ENCODE measurements at regions not wholly inside any gene's neighbourhood (a gene's known extent, or its start where the extent isn't known, plus 50 kb on each side); places are given as distances from the start of the nearest gene placed in this dataset.
"Not testable (repeated sequence)": the region's sequence is repeated elsewhere in the genome, so short reads cannot be mapped to it uniquely, and the experiment has no call there.

GRCh38 chr9:78441822-78442431 is 145.0 kb downstream of the PSAT1 start:
- Mint-ChIP-seq H3K9me3 (no peaks in the 10 kb centered on the region), H3K27me3 (peaks cover 28% of the 10 kb centered on the region), H3K36me3 (ENCODE audit: low read depth) (no peaks in the 10 kb centered on the region), H3K4me1 (ENCODE audit: low read depth) (peaks cover 4% of the 10 kb centered on the region), H3K4me3 (no peak overlapping the region), H3K27ac (no peak overlapping the region)
- no peak for DNase-seq

- H3K36me3 Mint-ChIP-seq (ENCODE audit: low read depth); H3K4me3 Mint-ChIP-seq; H3K9me3 Mint-ChIP-seq; DNase-seq; H3K27ac Mint-ChIP-seq; H3K4me1 Mint-ChIP-seq (ENCODE audit: low read depth): not testable (repeated sequence)
- H3K27me3 Mint-ChIP-seq: peaks cover 28% of the 10 kb centered on the region
Observed at GRCh38 chr9:78442577-78442976, 145.7 kb downstream of the PSAT1 start.

GRCh38 chr9:78443946-78444345 is 147.0 kb downstream of the PSAT1 start:
- Mint-ChIP-seq H3K9me3 (no peaks in the 10 kb centered on the region), H3K4me1 (ENCODE audit: low read depth) (peaks cover 4% of the 10 kb centered on the region), H3K27me3 (peaks cover 20% of the 10 kb centered on the region), H3K4me3 (no peak overlapping the region), H3K36me3 (ENCODE audit: low read depth) (no peaks in the 10 kb centered on the region), H3K27ac (no peak overlapping the region)
- DNase-seq: no peak

- peaks cover 2% of the 10 kb centered on the region for H3K27me3 Mint-ChIP-seq
- no peaks in the 10 kb centered on the region for H3K9me3 Mint-ChIP-seq
- no peak for DNase-seq
- no peaks in the 10 kb centered on the region for H3K36me3 Mint-ChIP-seq (ENCODE audit: low read depth)
- no peak overlapping the region for H3K4me3 Mint-ChIP-seq
- no peaks in the 10 kb centered on the region for H3K4me1 Mint-ChIP-seq (ENCODE audit: low read depth)
- no peak overlapping the region for H3K27ac Mint-ChIP-seq
Observed at GRCh38 chr9:78448960-78449673, 152.2 kb downstream of the PSAT1 start.

GRCh38 chr9:78453450-78453849 is 156.5 kb downstream of the PSAT1 start:
- Mint-ChIP-seq H3K4me1 (ENCODE audit: low read depth) (no peaks in the 10 kb centered on the region), H3K36me3 (ENCODE audit: low read depth) (no peaks in the 10 kb centered on the region), H3K9me3 (no peaks in the 10 kb centered on the region), H3K4me3 (no peak overlapping the region), H3K27me3 (peaks cover 5% of the 10 kb centered on the region), H3K27ac (no peak overlapping the region)
- no peak for DNase-seq

- Mint-ChIP-seq H3K4me3 (no peak overlapping the region), H3K9me3 (peaks cover 8% of the 10 kb centered on the region)
Observed at GRCh38 chr9:78462611-78463010, 165.7 kb downstream of the PSAT1 start.

GRCh38 chr9:78463750-78464149 is 166.8 kb downstream of the PSAT1 start:
- H3K27me3 Mint-ChIP-seq: peaks cover 6% of the 10 kb centered on the region
- no peak overlapping the region for H3K4me3 Mint-ChIP-seq
- no peaks in the 10 kb centered on the region for H3K36me3 Mint-ChIP-seq (ENCODE audit: low read depth)
- no peak overlapping the region for H3K27ac Mint-ChIP-seq
- no peaks in the 10 kb centered on the region for H3K4me1 Mint-ChIP-seq (ENCODE audit: low read depth)
- DNase-seq: no peak
- peaks cover 8% of the 10 kb centered on the region for H3K9me3 Mint-ChIP-seq

More at GRCh38 chr9:78462611-78463010, 165.7 kb downstream of the PSAT1 start:
- Mint-ChIP-seq H3K36me3 (ENCODE audit: low read depth) (no peaks in the 10 kb centered on the region), H3K27ac (no peak overlapping the region), H3K27me3 (peaks cover 2% of the 10 kb centered on the region), H3K4me1 (ENCODE audit: low read depth) (no peaks in the 10 kb centered on the region)
- no peak for DNase-seq

- Mint-ChIP-seq H3K4me1 (ENCODE audit: low read depth) (no peaks in the 10 kb centered on the region), H3K27me3 (peaks cover 11% of the 10 kb centered on the region), H3K9me3 (no peaks in the 10 kb centered on the region), H3K27ac (no peak overlapping the region), H3K36me3 (ENCODE audit: low read depth) (no peaks in the 10 kb centered on the region), H3K4me3 (no peak overlapping the region)
- DNase-seq: no peak
Observed at GRCh38 chr9:78468231-78468630, 171.3 kb downstream of the PSAT1 start.

GRCh38 chr9:78468974-78469576 is 172.2 kb downstream of the PSAT1 start:
- Mint-ChIP-seq H3K4me3 (no peak overlapping the region), H3K9me3 (no peaks in the 10 kb centered on the region), H3K27ac (no peak overlapping the region), H3K4me1 (ENCODE audit: low read depth) (no peaks in the 10 kb centered on the region), H3K36me3 (ENCODE audit: low read depth) (no peaks in the 10 kb centered on the region), H3K27me3 (peaks cover 11% of the 10 kb centered on the region)
- DNase-seq: no peak

- H3K36me3 Mint-ChIP-seq (ENCODE audit: low read depth): no peaks in the 10 kb centered on the region
- H3K27me3 Mint-ChIP-seq: peaks cover 11% of the 10 kb centered on the region
- no peaks in the 10 kb centered on the region for H3K9me3 Mint-ChIP-seq
- no peak overlapping the region for H3K27ac Mint-ChIP-seq
- no peak overlapping the region for H3K4me3 Mint-ChIP-seq
- DNase-seq: no peak
- no peaks in the 10 kb centered on the region for H3K4me1 Mint-ChIP-seq (ENCODE audit: low read depth)
Observed at GRCh38 chr9:78470216-78470615, 173.3 kb downstream of the PSAT1 start.

GRCh38 chr9:78470741-78471140 is 173.8 kb downstream of the PSAT1 start:
- Mint-ChIP-seq H3K27ac (no peak overlapping the region), H3K36me3 (ENCODE audit: low read depth) (no peaks in the 10 kb centered on the region), H3K27me3 (peaks cover 11% of the 10 kb centered on the region), H3K4me1 (ENCODE audit: low read depth) (no peaks in the 10 kb centered on the region), H3K4me3 (no peak overlapping the region), H3K9me3 (no peaks in the 10 kb centered on the region)
- DNase-seq: no peak

- Mint-ChIP-seq H3K27ac (no peak overlapping the region), H3K4me1 (ENCODE audit: low read depth) (no peaks in the 10 kb centered on the region), H3K9me3 (no peaks in the 10 kb centered on the region), H3K4me3 (no peak overlapping the region), H3K27me3 (peaks cover 11% of the 10 kb centered on the region), H3K36me3 (ENCODE audit: low read depth) (no peaks in the 10 kb centered on the region)
- DNase-seq: no peak
Observed at GRCh38 chr9:78472111-78472510, 175.2 kb downstream of the PSAT1 start.

GRCh38 chr9:78479441-78479840 is 182.5 kb downstream of the PSAT1 start:
- peaks cover 8% of the 10 kb centered on the region for H3K9me3 Mint-ChIP-seq
- H3K36me3 Mint-ChIP-seq (ENCODE audit: low read depth): no peaks in the 10 kb centered on the region
- H3K4me1 Mint-ChIP-seq (ENCODE audit: low read depth): no peaks in the 10 kb centered on the region
- H3K4me3 Mint-ChIP-seq: no peak overlapping the region
- DNase-seq: no peak
- no peaks in the 10 kb centered on the region for H3K27me3 Mint-ChIP-seq
- H3K27ac Mint-ChIP-seq: no peak overlapping the region

- Mint-ChIP-seq H3K27ac (no peak overlapping the region), H3K4me3 (no peak overlapping the region), H3K36me3 (ENCODE audit: low read depth) (no peaks in the 10 kb centered on the region), H3K27me3 (peaks cover 2% of the 10 kb centered on the region), H3K4me1 (ENCODE audit: low read depth) (no peaks in the 10 kb centered on the region), H3K9me3 (peaks cover 7% of the 10 kb centered on the region)
- no peak for DNase-seq
Observed at GRCh38 chr9:78486661-78487060, 189.7 kb downstream of the PSAT1 start.

- Mint-ChIP-seq H3K36me3 (ENCODE audit: low read depth) (no peaks in the 10 kb centered on the region), H3K27ac (no peak overlapping the region)
Observed at GRCh38 chr9:78490231-78490630, 193.3 kb downstream of the PSAT1 start.

More at GRCh38 chr9:78490231-78490630, 193.3 kb downstream of the PSAT1 start:
- Mint-ChIP-seq H3K27me3 (peaks cover 2% of the 10 kb centered on the region), H3K4me3 (no peak overlapping the region), H3K4me1 (ENCODE audit: low read depth) (no peaks in the 10 kb centered on the region), H3K9me3 (no peaks in the 10 kb centered on the region)
- DNase-seq: no peak
